ENCODE measurements at regions not wholly inside any gene's neighbourhood (a gene's known extent, or its start where the extent isn't known, plus 50 kb on each side); places are given as distances from the start of the nearest gene placed in this dataset.

DNA sequence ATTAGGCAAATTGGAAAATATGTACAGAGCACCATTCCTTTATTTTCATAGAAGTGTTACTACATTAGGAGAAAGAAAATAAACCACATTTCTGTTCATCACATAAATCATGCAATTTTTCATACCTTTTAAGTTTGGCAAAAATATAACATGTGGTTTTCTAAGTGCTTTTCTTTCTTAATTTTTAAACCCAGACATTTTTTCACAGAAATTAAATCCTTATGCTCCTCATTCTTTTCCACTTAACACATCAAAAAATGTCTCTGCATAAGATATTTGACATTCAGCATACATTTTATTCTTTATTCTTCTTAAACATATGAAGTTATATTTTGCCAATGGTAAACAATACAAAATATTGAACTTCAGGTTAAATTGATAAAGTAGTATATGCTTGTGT lies 826.6 kb upstream of the SLIT2 start:
- TF ChIP-seq, protein P1, sequence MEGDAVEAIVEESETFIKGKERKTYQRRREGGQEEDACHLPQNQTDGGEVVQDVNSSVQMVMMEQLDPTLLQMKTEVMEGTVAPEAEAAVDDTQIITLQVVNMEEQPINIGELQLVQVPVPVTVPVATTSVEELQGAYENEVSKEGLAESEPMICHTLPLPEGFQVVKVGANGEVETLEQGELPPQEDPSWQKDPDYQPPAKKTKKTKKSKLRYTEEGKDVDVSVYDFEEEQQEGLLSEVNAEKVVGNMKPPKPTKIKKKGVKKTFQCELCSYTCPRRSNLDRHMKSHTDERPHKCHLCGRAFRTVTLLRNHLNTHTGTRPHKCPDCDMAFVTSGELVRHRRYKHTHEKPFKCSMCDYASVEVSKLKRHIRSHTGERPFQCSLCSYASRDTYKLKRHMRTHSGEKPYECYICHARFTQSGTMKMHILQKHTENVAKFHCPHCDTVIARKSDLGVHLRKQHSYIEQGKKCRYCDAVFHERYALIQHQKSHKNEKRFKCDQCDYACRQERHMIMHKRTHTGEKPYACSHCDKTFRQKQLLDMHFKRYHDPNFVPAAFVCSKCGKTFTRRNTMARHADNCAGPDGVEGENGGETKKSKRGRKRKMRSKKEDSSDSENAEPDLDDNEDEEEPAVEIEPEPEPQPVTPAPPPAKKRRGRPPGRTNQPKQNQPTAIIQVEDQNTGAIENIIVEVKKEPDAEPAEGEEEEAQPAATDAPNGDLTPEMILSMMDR (IDR thresholded peaks at IDR 0.05): no peak
- TF ChIP-seq POLR2A (IDR thresholded peaks at IDR 0.05) (no peak), POLR2AphosphoS5 (IDR thresholded peaks at IDR 0.05) (no peak)
